Calu3 (cell line): ENCODE measurements at regions not wholly inside any gene's neighbourhood (a gene's known extent, or its start where the extent isn't known, plus 50 kb on each side); places are given as distances from the start of the nearest gene placed in this dataset.

Experiments
- BruUV-seq: library from RNA; stranded (reverse); fragments of 400-500 nt; replicated peaks from 2 replicates; lab custom pipeline; 2021; lab: Mats Ljungman, UMichigan
- CTCF ChIA-PET: fragments of 300-600 bp; sonication (Branson Sonifier 250); formaldehyde crosslinking; loops from one replicate; lab custom pipeline; 2022; ENCODE audit warnings: antibody characterized with exemption; lab: Charles Lee
- DNase-seq: peaks from one replicate; pipeline ENCODE4 v3.0.0; 2022
- H3K27ac Mint-ChIP-seq: one replicate; pipeline ENCODE4 v1.8.0; 2022; ENCODE audit warnings: mixed read lengths; ENCODE audit not compliant: unreplicated experiment
- H3K27me3 Mint-ChIP-seq: one replicate; pipeline ENCODE4 v1.8.0; 2022; ENCODE audit warnings: mixed read lengths; ENCODE audit not compliant: unreplicated experiment
- H3K36me3 Mint-ChIP-seq: one replicate; pipeline ENCODE4 v1.8.0; 2022; ENCODE audit warnings: mild to moderate bottlenecking, moderate library complexity, mixed read lengths; ENCODE audit not compliant: insufficient read depth, unreplicated experiment
- H3K4me1 Mint-ChIP-seq: one replicate; pipeline ENCODE4 v1.8.0; 2022; ENCODE audit warnings: mild to moderate bottlenecking, low read depth, mixed read lengths; ENCODE audit not compliant: unreplicated experiment
- H3K4me3 Mint-ChIP-seq: one replicate; pipeline ENCODE4 v1.8.0; 2022; ENCODE audit warnings: mild to moderate bottlenecking, low read depth, moderate library complexity, mixed read lengths; ENCODE audit not compliant: unreplicated experiment
- H3K9me3 Mint-ChIP-seq: one replicate; pipeline ENCODE4 v1.8.0; 2022; ENCODE audit warnings: low read depth, mixed read lengths; ENCODE audit not compliant: unreplicated experiment
- CTCF ChIP-seq: fragments of 200-600 bp; IDR thresholded peaks from one replicate; pipeline ENCODE4 v1.8.0; 2022; ENCODE audit warnings: antibody characterized with exemption; ENCODE audit not compliant: unreplicated experiment
- intact Hi-C: fragments of 100-400 bp; cut with micrococcal nuclease; formaldehyde crosslinking; loops from one replicate; pipeline ENCODE4 v1.10.0; 2022; ENCODE audit not compliant: unreplicated experiment

DNA sequence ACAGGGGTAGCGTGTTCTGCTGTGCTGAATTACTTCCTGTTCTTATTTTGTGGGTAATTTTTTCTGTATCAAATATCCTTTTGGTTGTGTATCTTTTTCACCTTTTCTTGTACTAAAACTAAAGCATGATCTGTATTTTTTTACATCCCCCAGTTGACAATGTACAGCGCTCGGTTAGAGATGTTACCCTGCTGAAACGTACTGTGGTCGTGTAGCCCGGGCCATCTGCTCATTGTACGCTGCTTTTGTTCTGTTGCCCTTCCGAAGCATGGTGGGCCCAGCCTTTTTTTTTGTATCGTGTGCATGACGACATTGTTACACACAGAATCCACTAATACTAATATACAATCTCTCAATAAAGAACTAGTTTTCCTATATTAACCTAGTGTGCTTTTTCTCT, 233.1 kb downstream of the HAUS1 start:
- no peak overlapping the region for H3K27ac Mint-ChIP-seq
- no peak for DNase-seq
- peaks cover 26% of the 10 kb centered on the region for H3K4me1 Mint-ChIP-seq
- intact Hi-C loops, result no loop called here
- TF ChIP-seq CTCF, result no peak
- H3K9me3 Mint-ChIP-seq, result no peaks in the 10 kb centered on the region
- no TSS peak for BruUV-seq
- CTCF ChIA-PET, result no interaction called here
- H3K36me3 Mint-ChIP-seq, result peaks cover 10% of the 10 kb centered on the region
- H3K27me3 Mint-ChIP-seq, result peaks cover 54% of the 10 kb centered on the region
- H3K4me3 Mint-ChIP-seq, result no peak overlapping the region

DNA sequence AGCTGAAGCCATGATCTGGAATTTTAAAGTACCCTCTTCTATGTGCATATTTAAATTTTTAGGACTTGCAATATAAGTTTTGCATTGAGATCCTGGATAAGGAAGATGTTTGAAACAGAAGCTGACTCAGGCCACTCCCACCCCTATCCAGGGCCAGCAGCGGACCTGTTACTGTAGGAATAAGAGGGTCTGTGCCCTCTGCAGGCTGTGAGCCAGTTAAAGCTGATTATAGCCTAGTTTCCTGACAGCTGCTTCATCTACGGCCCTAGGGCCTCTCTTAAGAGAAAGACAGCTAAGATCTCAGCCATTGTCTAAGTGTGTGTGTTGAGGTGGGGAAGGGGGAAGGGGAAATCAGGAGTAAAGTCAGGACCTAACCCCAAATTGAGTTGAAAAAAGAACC, 234.0 kb downstream of the HAUS1 start:
- H3K27ac Mint-ChIP-seq, result no peak overlapping the region
- CTCF ChIA-PET, result no interaction called here

GRCh38 chr18:46338766-46339165, 234.6 kb downstream of the HAUS1 start:
- CTCF ChIA-PET, result no interaction called here
- peaks cover 29% of the 10 kb centered on the region for H3K4me1 Mint-ChIP-seq
- H3K4me3 Mint-ChIP-seq, result no peak overlapping the region
- no TSS peak for BruUV-seq
- H3K27ac Mint-ChIP-seq, result no peak overlapping the region
- H3K9me3 Mint-ChIP-seq, result no peaks in the 10 kb centered on the region
- TF ChIP-seq CTCF, result no peak
- peaks cover 40% of the 10 kb centered on the region for H3K27me3 Mint-ChIP-seq
- no peak for DNase-seq
- H3K36me3 Mint-ChIP-seq, result peaks cover 10% of the 10 kb centered on the region
- intact Hi-C loops, result loop anchor here (2.0 kb wide), 1 partner anchor 58 kb away; no protein-coding TSS in a partner anchor

More for the DNA sequence above, 234.0 kb downstream of the HAUS1 start:
- DNase-seq, result no peak
- H3K27me3 Mint-ChIP-seq, result peaks cover 44% of the 10 kb centered on the region
- TF ChIP-seq CTCF, result no peak
- H3K36me3 Mint-ChIP-seq, result peaks cover 10% of the 10 kb centered on the region
- peaks cover 26% of the 10 kb centered on the region for H3K4me1 Mint-ChIP-seq
- H3K9me3 Mint-ChIP-seq, result no peaks in the 10 kb centered on the region
- no TSS peak for BruUV-seq
- no peak overlapping the region for H3K4me3 Mint-ChIP-seq
- intact Hi-C loops, result loop anchor here (2.0 kb wide), 1 partner anchor 57 kb away; no protein-coding TSS in a partner anchor

DNA sequence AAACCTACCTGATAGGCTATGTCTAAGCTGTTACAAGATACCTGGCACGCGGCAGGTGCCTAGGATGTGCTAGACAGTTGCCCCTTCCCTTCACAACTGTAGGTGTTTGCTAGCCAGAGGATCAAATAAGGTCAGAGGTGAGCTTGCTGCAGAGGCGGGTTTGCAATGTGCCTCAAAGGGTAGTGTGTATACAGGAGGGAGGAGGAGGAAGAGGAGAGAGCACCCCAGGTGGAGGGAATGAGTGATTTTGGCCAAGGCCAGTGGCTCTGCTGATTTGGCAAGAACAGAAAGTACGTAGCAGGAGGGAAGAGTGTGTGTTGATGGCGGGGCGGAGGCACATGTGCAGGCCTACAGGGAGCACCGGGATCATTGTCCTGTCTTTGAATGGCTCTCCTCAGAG, 236.5 kb downstream of the HAUS1 start:
- intact Hi-C loops, result no loop called here
- no peak overlapping the region for H3K27ac Mint-ChIP-seq
- no TSS peak for BruUV-seq
- TF ChIP-seq CTCF, result no peak
- peaks cover 22% of the 10 kb centered on the region for H3K27me3 Mint-ChIP-seq
- H3K4me3 Mint-ChIP-seq, result no peak overlapping the region
- H3K36me3 Mint-ChIP-seq, result no peaks in the 10 kb centered on the region
- H3K4me1 Mint-ChIP-seq, result peaks cover 18% of the 10 kb centered on the region
- no peak for DNase-seq
- CTCF ChIA-PET, result no interaction called here
- H3K9me3 Mint-ChIP-seq, result no peaks in the 10 kb centered on the region
